Activated T-cell treated with anti-CD3 and anti-CD28 coated beads for 4 hours (primary cell): ENCODE measurements at regions not wholly inside any gene's neighbourhood (a gene's known extent, or its start where the extent isn't known, plus 50 kb on each side); places are given as distances from the start of the nearest gene placed in this dataset.
"Not testable (repeated sequence)": the region's sequence is repeated elsewhere in the genome, so short reads cannot be mapped to it uniquely, and the experiment has no call there.

Experiments
- DNase-seq: peaks from one replicate; pipeline ENCODE4 v3.0.0-alpha.2; 2020

DNA sequence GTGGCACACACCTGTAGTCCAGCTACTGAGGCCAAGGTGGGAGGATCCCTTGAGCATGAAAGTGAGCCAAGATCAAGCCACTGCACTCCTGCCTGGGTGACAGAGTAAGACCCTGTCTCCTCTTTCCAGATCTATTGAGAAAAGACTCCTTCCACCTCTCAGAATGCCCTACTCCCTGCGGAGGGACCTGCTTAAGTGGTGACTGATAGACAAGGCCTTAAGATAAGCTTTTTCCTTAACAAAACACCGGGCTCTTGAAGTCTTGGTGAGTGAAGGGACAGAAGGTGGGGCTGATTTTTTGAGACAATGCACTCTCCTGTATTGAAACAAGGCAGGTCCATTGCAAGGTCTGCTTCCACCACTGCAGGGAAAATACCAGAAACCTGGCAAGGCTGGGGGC, 338.4 kb upstream of the FRG2C start:
- DNase-seq: no peak

DNA sequence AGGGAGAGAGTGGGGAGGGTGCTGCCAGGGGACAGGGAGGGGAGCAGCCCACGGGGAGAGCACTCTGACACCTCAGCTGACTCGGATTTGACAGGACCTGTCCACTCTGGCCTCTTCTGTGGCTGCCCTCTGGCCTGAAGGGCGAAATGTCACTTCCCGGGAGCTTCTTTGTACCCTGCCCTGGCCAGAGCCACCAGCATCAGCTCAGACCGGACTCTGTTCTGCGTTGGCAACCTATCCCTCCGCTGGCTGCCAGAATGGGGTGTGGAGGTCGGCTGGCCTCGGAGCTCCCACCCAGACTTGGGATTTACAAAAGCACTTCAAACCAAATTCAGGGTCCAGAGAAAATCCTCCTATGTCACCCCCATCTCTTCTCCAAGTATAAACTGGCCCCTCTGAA, 336.7 kb upstream of the FRG2C start:
- DNase-seq: no peak

- no peak for DNase-seq
Observed at GRCh38 chr3:75329476-75330097, 334.5 kb upstream of the FRG2C start.

GRCh38 chr3:75330446-75330845, 333.7 kb upstream of the FRG2C start:
- DNase-seq: not testable (repeated sequence)

DNA sequence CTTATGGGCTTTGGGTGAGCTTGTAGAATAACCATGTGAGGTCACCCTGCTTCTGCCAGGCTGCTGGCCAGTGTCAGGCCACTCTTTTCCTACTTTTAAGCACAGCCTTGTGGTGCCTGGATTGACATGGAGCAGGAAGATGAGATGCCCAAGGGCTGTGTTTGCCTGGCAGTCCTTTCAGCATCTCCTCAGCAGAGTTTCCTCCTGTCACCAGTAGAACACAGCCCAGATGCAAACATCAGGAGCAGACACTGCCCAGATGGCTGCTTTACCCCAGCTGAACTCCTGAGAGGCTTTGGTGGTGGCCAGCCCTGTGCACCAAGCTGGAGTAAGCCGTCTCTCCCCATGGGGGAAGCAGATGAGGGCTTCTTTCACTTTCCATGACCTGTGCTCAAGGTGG, 332.0 kb upstream of the FRG2C start:
- not testable (repeated sequence) for DNase-seq

GRCh38 chr3:75332794-75333193, 331.3 kb upstream of the FRG2C start:
- no peak for DNase-seq

DNA sequence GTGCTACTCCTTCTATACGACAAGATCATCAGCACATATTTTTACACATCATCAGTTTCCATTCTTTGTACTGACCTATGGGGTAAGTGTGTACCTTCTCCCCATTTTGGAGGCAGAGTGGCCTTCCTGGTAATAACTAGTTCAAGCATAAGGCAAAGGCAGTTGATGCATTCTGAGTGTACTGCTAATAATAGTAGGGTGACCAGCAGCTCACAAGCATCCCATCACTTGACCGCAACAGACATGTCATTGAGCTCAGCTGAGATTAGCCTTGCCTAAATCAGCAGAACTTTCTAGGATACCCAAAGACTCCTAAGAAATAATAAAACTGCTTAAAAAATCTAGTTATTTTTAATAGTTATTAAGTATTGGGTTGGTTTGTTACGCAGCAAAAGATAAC, 329.8 kb upstream of the FRG2C start:
- DNase-seq: no peak

DNA sequence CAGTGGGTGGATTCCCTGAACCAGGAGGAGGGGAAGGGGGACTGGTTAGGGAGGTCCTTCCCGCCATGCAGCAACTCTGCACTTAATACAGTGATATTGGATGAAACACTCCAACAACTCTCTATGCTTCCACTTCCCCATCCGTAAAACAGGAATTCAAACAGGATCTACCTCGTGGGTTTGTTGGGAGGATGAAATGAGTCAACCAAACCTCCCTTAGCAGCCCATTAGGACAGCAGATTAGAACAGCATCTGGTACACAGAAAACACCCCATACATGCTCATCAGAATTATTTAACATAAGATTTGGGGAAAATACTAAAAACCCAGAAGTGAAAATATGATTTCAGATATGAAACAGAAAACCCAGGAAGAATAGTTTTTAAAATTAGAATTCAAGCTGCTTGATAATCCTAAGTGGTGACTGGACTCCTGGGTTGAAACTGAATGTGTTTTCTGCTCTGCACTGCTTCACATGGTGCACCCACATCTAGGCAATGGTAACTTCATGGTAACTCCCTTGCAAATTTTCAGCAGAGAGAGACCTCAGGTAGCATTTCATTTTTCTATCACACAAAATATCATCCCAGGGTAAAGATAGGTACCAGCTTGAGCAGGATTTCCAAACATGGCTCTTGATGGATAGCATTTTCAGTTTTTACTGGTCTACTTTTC, 326.8 kb upstream of the FRG2C start:
- no peak for DNase-seq

GRCh38 chr3:75338342-75338741, 325.8 kb upstream of the FRG2C start:
- DNase-seq: no peak

- no peak for DNase-seq
Observed at GRCh38 chr3:75341324-75342067, 322.6 kb upstream of the FRG2C start.

GRCh38 chr3:75342425-75342824, 321.7 kb upstream of the FRG2C start:
- DNase-seq: no peak

GRCh38 chr3:75350536-75350935, 313.6 kb upstream of the FRG2C start:
- not testable (repeated sequence) for DNase-seq

DNA sequence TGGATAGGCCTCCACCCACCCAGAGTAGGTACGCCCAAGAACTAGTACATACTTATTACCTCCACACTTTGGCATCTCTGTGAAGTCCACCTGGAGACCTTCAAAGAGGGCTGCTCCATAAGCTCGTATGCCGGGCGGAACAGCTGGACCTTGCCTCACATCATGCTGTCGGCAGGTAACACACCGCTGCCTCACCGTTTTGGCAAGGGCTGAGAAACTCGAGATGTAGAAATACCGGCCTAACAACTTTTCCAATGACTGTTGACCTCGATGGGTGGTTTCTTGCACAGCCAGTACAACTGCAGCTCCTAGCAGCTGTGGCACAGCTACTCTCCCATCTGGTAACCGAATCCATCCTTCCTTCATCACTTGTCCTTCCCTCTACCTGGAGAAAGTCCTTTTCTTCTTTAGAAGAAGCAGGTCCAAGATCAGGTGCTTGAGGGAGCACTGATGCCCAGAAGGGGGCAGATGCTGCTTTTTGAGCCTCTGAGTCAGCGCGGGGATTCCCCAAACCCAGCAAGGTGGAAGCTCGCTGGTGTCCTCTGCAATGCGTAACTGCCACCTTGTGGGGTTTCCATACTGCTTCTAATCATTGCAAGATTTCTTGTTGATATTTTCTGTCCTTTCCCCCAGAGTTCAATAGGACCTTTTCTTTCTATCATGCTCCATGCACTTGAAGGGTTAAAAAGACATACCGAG, 301.9 kb upstream of the FRG2C start:
- not testable (repeated sequence) for DNase-seq

GRCh38 chr3:75372964-75373363, 291.2 kb upstream of the FRG2C start:
- not testable (repeated sequence) for DNase-seq

DNA sequence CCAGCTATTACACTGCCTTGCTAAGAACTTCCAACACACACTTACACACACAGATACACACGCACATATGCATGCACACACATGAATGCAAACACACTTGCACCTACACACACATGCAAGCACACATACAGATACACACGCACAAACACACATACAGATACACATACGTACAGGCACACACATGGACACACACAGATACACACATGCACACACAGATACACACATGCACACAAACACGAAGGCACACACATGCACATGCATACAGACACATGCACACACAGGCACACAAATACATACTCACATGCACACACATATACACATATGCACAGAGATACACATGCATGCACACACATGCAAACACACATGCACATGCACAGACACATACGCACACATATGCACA, 284.3 kb upstream of the FRG2C start:
- DNase-seq: not testable (repeated sequence)

GRCh38 chr3:75380276-75380771, 283.8 kb upstream of the FRG2C start:
- DNase-seq: no peak

- DNase-seq: not testable (repeated sequence)
Observed at GRCh38 chr3:75384016-75384415, 280.1 kb upstream of the FRG2C start.

- DNase-seq: not testable (repeated sequence)
Observed at GRCh38 chr3:75388486-75389124, 275.5 kb upstream of the FRG2C start.

DNA sequence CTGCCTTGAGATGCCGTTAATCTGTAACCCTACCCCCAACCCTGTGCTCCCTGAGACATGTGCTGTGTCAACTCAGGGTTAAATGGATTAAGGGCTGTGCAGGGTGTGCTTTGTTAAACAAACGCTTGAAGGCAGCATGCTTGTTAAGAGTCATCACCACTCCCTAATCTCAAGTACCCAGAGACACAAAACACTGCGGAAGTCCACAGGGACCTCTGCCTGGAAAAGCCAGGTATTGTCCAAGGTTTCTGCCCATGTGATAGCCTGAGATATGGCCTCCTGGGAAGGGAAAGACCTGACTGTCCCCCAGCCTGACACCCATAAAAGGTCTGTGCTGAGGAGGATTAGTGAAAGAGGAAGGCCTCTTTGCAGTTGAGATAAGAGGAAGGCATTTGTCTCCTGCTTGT, 270.8 kb upstream of the FRG2C start:
- not testable (repeated sequence) for DNase-seq

GRCh38 chr3:75394102-75394501, 270.0 kb upstream of the FRG2C start:
- DNase-seq: not testable (repeated sequence)

- not testable (repeated sequence) for DNase-seq
Observed at GRCh38 chr3:75394562-75395360, 269.4 kb upstream of the FRG2C start.
